Transverse colon (tissue), 4 donors: ENCODE measurements at regions not wholly inside any gene's neighbourhood (a gene's known extent, or its start where the extent isn't known, plus 50 kb on each side); places are given as distances from the start of the nearest gene placed in this dataset.
"Not testable (repeated sequence)": the region's sequence is repeated elsewhere in the genome, so short reads cannot be mapped to it uniquely, and the experiment has no call there.

Experiments
- DNase-seq: peaks from one replicate; pipeline ENCODE4 v3.0.0-alpha.2; 2019
- H3K27ac ChIP-seq, 4 donors: fragments of 200-600 bp; sonication (generic); 2 replicates each; pipeline ENCODE4 v1.5.1; 2016 to 2018; ENCODE audit warnings: inconsistent platforms in 4 of 4
- H3K27me3 ChIP-seq: fragments of 200-600 bp; sonication (generic); 2 replicates; pipeline ENCODE4 v1.5.1; 2017; ENCODE audit warnings: inconsistent platforms
- H3K36me3 ChIP-seq, 4 donors: fragments of 200-600 bp; sonication (generic); 2 replicates each; pipeline ENCODE4 v1.5.1; 2017 to 2019; ENCODE audit warnings: inconsistent platforms in 4 of 4
- H3K4me1 ChIP-seq, 4 donors: fragments of 200-600 bp; sonication (generic); 2 replicates each; pipeline ENCODE4 v1.5.1; 2017 to 2020; ENCODE audit warnings: inconsistent platforms in 4 of 4
- H3K4me3 ChIP-seq, 4 donors: fragments of 200-600 bp; sonication (generic); 1 replicate in 1 of 4; 2 replicates in 3 of 4; pipeline versions ENCODE4 v1.5.1 to v1.6.1; 2017 to 2019; ENCODE audit warnings: inconsistent platforms in 4 of 4
- H3K9me3 ChIP-seq, 2 donors: fragments of 200-600 bp; sonication (generic); 2 replicates each; pipeline ENCODE4 v1.5.1; 2017 to 2019; ENCODE audit warnings: inconsistent platforms in 2 of 2
- EP300 ChIP-seq: sonication (generic); formaldehyde crosslinking; IDR thresholded peaks from one replicate; pipeline ENCODE4 v1.6.1; 2017; ENCODE audit warnings: antibody characterized with exemption, low read depth
- POLR2A ChIP-seq: fragments of 450-650 bp; IDR thresholded peaks from one replicate; pipeline ENCODE4 v1.6.1; 2016; ENCODE audit warnings: antibody characterized with exemption, mild to moderate bottlenecking, moderate library complexity
- POLR2AphosphoS5 ChIP-seq, 3 donors: sonication (generic); formaldehyde crosslinking; IDR thresholded peaks; one replicate each; pipeline ENCODE4 v1.6.1; 2016; ENCODE audit warnings: antibody characterized with exemption in 3 of 3
- WGBS, 2 donors: methylation state at CpG; one replicate each; pipeline ENCODE4 v1.1.5; 2018; ENCODE audit warnings: low coverage in 1 of 2; 5-methylcytosine and 5-hydroxymethylcytosine counted together
- in situ Hi-C, 4 donors: fragments of 200-750 bp; cut with MboI; loops; one replicate each; pipeline versions ENCODE4 v1.15.0 to v1.15.1; 2017; ENCODE audit warnings: low sequenced_read_pairs in 3 of 4, low pct_ligation_motif_present in 1 of 4, low pct_unique_long_range_greater_than_20kb in 1 of 4
- intact Hi-C: fragments of 100-400 bp; cut with DNase I; formaldehyde crosslinking; loops from one replicate; pipeline ENCODE4 v1.15.1; 2023; ENCODE audit warnings: low total_unique reads
- TF ChIP-seq, protein P1 (sequence below), 5 experiments: fragments of 200-600 bp in 3 of 5; fragments of 450-650 bp in 2 of 5; sonication (generic) in 3 of 5; IDR thresholded peaks; 1 replicate in 2 of 5; 2 replicates in 3 of 5; pipeline ENCODE4 v1.5.1; 2016 to 2017; ENCODE audit warnings: antibody characterized with exemption in 5 of 5, inconsistent platforms in 3 of 5, mild to moderate bottlenecking in 2 of 5, moderate library complexity in 1 of 5

DNA sequence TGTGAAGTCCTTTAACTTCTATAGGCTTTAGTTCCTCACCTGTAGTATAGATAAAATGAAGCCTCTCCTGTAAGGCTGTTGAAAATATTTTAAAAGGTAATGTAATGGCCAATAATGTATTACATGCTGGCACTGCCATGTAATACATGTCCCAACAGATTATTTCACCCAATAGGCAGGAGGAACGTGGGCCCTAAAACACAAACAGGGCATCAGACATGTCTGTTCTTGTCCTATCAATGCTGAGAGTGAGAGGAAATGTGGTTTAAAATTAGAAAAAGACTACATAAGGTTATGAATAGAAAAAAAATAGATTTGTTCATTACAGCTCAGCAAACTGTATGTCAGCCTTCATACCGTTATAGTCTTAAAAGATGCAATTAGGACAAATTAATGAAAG is 492.7 kb upstream of the DDX18 start:
- H3K36me3 ChIP-seq: no peaks in the 10 kb centered on the region
- DNase-seq: no peak
- 76 to 77% methylated on average over 2 of the region's 2 CpGs for WGBS, 2 donors
- no peak overlapping the region for H3K27ac ChIP-seq
- H3K9me3 ChIP-seq: no peaks in the 10 kb centered on the region
- TF ChIP-seq, protein P1, sequence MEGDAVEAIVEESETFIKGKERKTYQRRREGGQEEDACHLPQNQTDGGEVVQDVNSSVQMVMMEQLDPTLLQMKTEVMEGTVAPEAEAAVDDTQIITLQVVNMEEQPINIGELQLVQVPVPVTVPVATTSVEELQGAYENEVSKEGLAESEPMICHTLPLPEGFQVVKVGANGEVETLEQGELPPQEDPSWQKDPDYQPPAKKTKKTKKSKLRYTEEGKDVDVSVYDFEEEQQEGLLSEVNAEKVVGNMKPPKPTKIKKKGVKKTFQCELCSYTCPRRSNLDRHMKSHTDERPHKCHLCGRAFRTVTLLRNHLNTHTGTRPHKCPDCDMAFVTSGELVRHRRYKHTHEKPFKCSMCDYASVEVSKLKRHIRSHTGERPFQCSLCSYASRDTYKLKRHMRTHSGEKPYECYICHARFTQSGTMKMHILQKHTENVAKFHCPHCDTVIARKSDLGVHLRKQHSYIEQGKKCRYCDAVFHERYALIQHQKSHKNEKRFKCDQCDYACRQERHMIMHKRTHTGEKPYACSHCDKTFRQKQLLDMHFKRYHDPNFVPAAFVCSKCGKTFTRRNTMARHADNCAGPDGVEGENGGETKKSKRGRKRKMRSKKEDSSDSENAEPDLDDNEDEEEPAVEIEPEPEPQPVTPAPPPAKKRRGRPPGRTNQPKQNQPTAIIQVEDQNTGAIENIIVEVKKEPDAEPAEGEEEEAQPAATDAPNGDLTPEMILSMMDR (IDR thresholded peaks at IDR 0.05): no peak
- TF ChIP-seq POLR2AphosphoS5 (IDR thresholded peaks at IDR 0.05) (no peak), POLR2A (no peak), EP300 (no peak)
- no peaks in the 10 kb centered on the region for H3K27me3 ChIP-seq
- intact Hi-C loops: no loop called here
- H3K4me3 ChIP-seq: no peak overlapping the region
- no peaks in the 10 kb centered on the region for H3K4me1 ChIP-seq
- in situ Hi-C loops: no loop called here

- in situ Hi-C loops (no loop called here), intact Hi-C loops (no loop called here)
- no peak for DNase-seq
- Histone ChIP-seq H3K27ac (no peak overlapping the region), H3K9me3 (no peaks in the 10 kb centered on the region), H3K4me3 (no peak overlapping the region), H3K27me3 (no peaks in the 10 kb centered on the region), H3K36me3 (no peaks in the 10 kb centered on the region), H3K4me1 (no peaks in the 10 kb centered on the region)
- 44 to 53% methylated on average over 8 of the region's 8 CpGs for WGBS, 2 donors
- TF ChIP-seq POLR2A: no peak
These were observed 491.2 kb upstream of the DDX18 start for GRCh38 chr2:117323331-117323730.

GRCh38 chr2:117330641-117331040 is 483.9 kb upstream of the DDX18 start:
- Histone ChIP-seq H3K4me3 (no peak overlapping the region), H3K27me3 (no peaks in the 10 kb centered on the region), H3K4me1 (no peaks in the 10 kb centered on the region), H3K36me3 (no peaks in the 10 kb centered on the region), H3K9me3 (no peaks in the 10 kb centered on the region), H3K27ac (no peak overlapping the region)
- intact Hi-C loops (no loop called here), in situ Hi-C loops (no loop called here)
- 46% methylated on average over 4 of the region's 4 CpGs; no CpG with 5 or more reads in 1 of the 2 donors for WGBS, 2 donors
- no peak for DNase-seq
- TF ChIP-seq, protein P1 (IDR thresholded peaks at IDR 0.05): no peak
- TF ChIP-seq POLR2AphosphoS5 (IDR thresholded peaks at IDR 0.05): no peak
- TF ChIP-seq POLR2A: no peak
- no peak for TF ChIP-seq EP300

GRCh38 chr2:117335967-117336366 is 478.5 kb upstream of the DDX18 start:
- Histone ChIP-seq H3K27ac (no peak overlapping the region), H3K4me1 (no peaks in the 10 kb centered on the region), H3K36me3 (no peaks in the 10 kb centered on the region), H3K27me3 (no peaks in the 10 kb centered on the region), H3K9me3 (no peaks in the 10 kb centered on the region), H3K4me3 (no peak overlapping the region)
- in situ Hi-C loops: no loop called here
- WGBS, 2 donors: 92 to 95% methylated on average over 3 of the region's 3 CpGs
- intact Hi-C loops: no loop called here
- DNase-seq: no peak
- TF ChIP-seq POLR2A: no peak
- no peak for TF ChIP-seq POLR2AphosphoS5 (IDR thresholded peaks at IDR 0.05)
- TF ChIP-seq, protein P1 (IDR thresholded peaks at IDR 0.05): no peak
- no peak for TF ChIP-seq EP300

DNA sequence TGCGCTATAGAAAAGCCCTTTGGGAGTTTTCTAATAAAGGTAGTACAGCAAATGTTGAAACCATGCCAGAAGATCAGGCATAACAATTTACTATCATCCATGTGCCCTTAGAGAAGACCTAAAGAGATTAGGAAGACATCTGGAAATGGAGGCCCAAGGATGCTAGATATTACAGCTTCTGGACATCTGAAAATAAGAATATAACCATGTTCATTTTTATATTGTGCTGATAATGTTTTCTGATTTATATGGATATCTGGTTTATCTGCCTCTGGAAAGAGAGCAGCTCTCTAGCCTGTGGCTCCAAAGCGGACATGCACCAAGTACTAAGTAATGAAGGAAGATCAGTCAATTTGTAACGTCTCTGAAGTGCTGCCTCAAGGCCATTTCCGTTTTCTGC is 478.0 kb upstream of the DDX18 start:
- no peak overlapping the region for H3K4me3 ChIP-seq
- in situ Hi-C loops: no loop called here
- no peaks in the 10 kb centered on the region for H3K4me1 ChIP-seq
- TF ChIP-seq POLR2AphosphoS5 (IDR thresholded peaks at IDR 0.05) (no peak), POLR2A (no peak), EP300 (no peak)
- TF ChIP-seq, protein P1 (IDR thresholded peaks at IDR 0.05): no peak
- no peak overlapping the region for H3K27ac ChIP-seq
- H3K36me3 ChIP-seq: no peaks in the 10 kb centered on the region
- H3K27me3 ChIP-seq: no peaks in the 10 kb centered on the region
- WGBS, 2 donors: 78 to 81% methylated on average over 3 to 4 of the region's 4 CpGs
- no peaks in the 10 kb centered on the region for H3K9me3 ChIP-seq
- intact Hi-C loops: no loop called here
- DNase-seq: no peak

DNA sequence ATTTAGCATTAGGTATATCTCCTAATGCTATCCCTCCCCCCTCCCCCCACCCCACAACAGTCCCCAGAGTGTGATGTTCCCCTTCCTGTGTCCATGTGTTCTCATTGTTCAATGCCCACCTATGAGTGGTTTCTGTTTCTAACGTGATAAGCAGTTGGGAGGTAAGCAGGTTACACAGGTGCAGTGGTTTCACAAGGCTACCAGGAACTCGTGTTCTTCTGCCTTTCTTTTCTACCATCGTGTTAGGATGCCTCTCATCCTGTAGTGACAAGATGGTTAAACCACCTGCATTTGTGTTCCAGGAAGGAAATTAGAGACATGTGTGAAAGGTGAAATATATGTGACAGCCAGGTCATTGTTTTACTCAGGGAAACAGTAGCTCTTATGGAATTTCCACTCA is 476.5 kb upstream of the DDX18 start:
- H3K4me3 ChIP-seq, H3K27ac ChIP-seq, H3K27me3 ChIP-seq, H3K4me1 ChIP-seq, intact Hi-C loops, H3K36me3 ChIP-seq, in situ Hi-C loops, H3K9me3 ChIP-seq, DNase-seq: not testable (repeated sequence)
- WGBS, 2 donors: 55 to 65% methylated on average over 3 of the region's 3 CpGs
